SK-N-SH treated with all-trans-retinoic acid at 6 μM for 48 hours (cell line): ENCODE measurements at regions not wholly inside any gene's neighbourhood (a gene's known extent, or its start where the extent isn't known, plus 50 kb on each side); places are given as distances from the start of the nearest gene placed in this dataset.

Experiments
- ATAC-seq: fragments of 200-7000 bp; cut with Tn5 transposase; 3 replicates; pipeline ENCODE4 v1.9.1; 2020; ENCODE audit warnings: mild to moderate bottlenecking, moderate library complexity
- ARNTL ChIP-seq: fragments of 450-650 bp; formaldehyde crosslinking; IDR thresholded peaks from 2 replicates; pipeline ENCODE4 v1.5.0; 2020; ENCODE audit warnings: low read depth, mild to moderate bottlenecking, moderate library complexity, borderline replicate concordance
- CREB5 ChIP-seq: fragments of 250-450 bp; sonication (Bioruptor Pico); IDR thresholded peaks from 2 replicates; pipeline ENCODE4 v1.5.1; 2020; ENCODE audit warnings: low read depth, mild to moderate bottlenecking, moderate library complexity
- CSRNP3 ChIP-seq: fragments of 250-450 bp; sonication (Bioruptor Pico); IDR thresholded peaks from 2 replicates; pipeline ENCODE4 v1.5.1; 2021; ENCODE audit warnings: mild to moderate bottlenecking, moderate library complexity
- GLIS3 ChIP-seq: fragments of 250-450 bp; sonication (Bioruptor Pico); IDR thresholded peaks from 2 replicates; pipeline ENCODE4 v1.5.0; 2020; ENCODE audit warnings: mild to moderate bottlenecking, moderate library complexity
- ISL1 ChIP-seq: fragments of 250-450 bp; sonication (Bioruptor Pico); IDR thresholded peaks from 2 replicates; pipeline ENCODE4 v2.1.2; 2022; ENCODE audit warnings: mild to moderate bottlenecking, moderate library complexity
- OSR1 ChIP-seq: fragments of 250-450 bp; sonication (Bioruptor Pico); IDR thresholded peaks from 2 replicates; pipeline ENCODE4 v1.8.0; 2022; ENCODE audit warnings: moderate library complexity, mild to moderate bottlenecking, inconsistent platforms
- PATZ1 ChIP-seq: fragments of 250-450 bp; sonication (Bioruptor Pico); IDR thresholded peaks from 2 replicates; pipeline ENCODE4 v1.8.0; 2020; ENCODE audit warnings: mild to moderate bottlenecking, moderate library complexity, borderline replicate concordance
- POU6F1 ChIP-seq: fragments of 250-450 bp; sonication (Bioruptor Pico); IDR thresholded peaks from 2 replicates; pipeline ENCODE4 v1.8.0; 2021; ENCODE audit warnings: low read depth, mild to moderate bottlenecking, moderate library complexity, borderline replicate concordance
- PPARA ChIP-seq: fragments of 250-450 bp; sonication (Bioruptor Pico); IDR thresholded peaks from 2 replicates; pipeline ENCODE4 v1.5.0; 2020; ENCODE audit warnings: mild to moderate bottlenecking, borderline replicate concordance
- RARB ChIP-seq: fragments of 250-450 bp; sonication (Bioruptor Pico); IDR thresholded peaks from 2 replicates; pipeline ENCODE4 v1.8.0; 2021; ENCODE audit warnings: mild to moderate bottlenecking, moderate library complexity
- SNAI2 ChIP-seq: fragments of 250-450 bp; sonication (Bioruptor Pico); IDR thresholded peaks from 2 replicates; pipeline ENCODE4 v1.5.0; 2020; ENCODE audit warnings: mild to moderate bottlenecking, moderate library complexity
- TCF4 ChIP-seq: fragments of 250-450 bp; sonication (Bioruptor Pico); IDR thresholded peaks from 2 replicates; pipeline ENCODE4 v1.8.0; 2021; ENCODE audit warnings: mild to moderate bottlenecking, moderate library complexity, borderline replicate concordance
- TSHZ2 ChIP-seq: fragments of 250-450 bp; sonication (Bioruptor Pico); IDR thresholded peaks from 2 replicates; pipeline ENCODE4 v1.5.0; 2020; ENCODE audit warnings: mild to moderate bottlenecking, moderate library complexity
- ZC3H10 ChIP-seq: fragments of 250-450 bp; sonication (Bioruptor Pico); IDR thresholded peaks from 2 replicates; pipeline ENCODE4 v1.5.1; 2021; ENCODE audit warnings: mild to moderate bottlenecking, moderate library complexity
- ZFP3 ChIP-seq: fragments of 250-450 bp; sonication (Bioruptor Pico); IDR thresholded peaks from 2 replicates; pipeline ENCODE4 v1.5.0; 2020; ENCODE audit warnings: mild to moderate bottlenecking, moderate library complexity
- ZFP30 ChIP-seq: fragments of 450-650 bp; formaldehyde crosslinking; IDR thresholded peaks from 2 replicates; pipeline ENCODE4 v1.5.0; 2022; ENCODE audit warnings: mild to moderate bottlenecking, moderate library complexity
- ZNF8 ChIP-seq: fragments of 450-650 bp; formaldehyde crosslinking; IDR thresholded peaks from 2 replicates; pipeline ENCODE4 v1.5.0; 2020; ENCODE audit warnings: mild to moderate bottlenecking, moderate library complexity

GRCh38 chr10:91024541-91024940 lies 103.7 kb upstream of the ANKRD1 start:
- TF ChIP-seq ZFP30 (CRISPR knock-in tag), result no peak
- TF ChIP-seq RARB (CRISPR knock-in tag), result no peak
- no peak for TF ChIP-seq OSR1 (CRISPR knock-in tag)
- ATAC-seq, result no peak

GRCh38 chr10:91032611-91033206 lies 111.8 kb upstream of the ANKRD1 start:
- TF ChIP-seq CSRNP3 (CRISPR knock-in tag), result no peak
- no peak for TF ChIP-seq PATZ1 (CRISPR knock-in tag)
- TF ChIP-seq ARNTL, result no peak
- no peak for TF ChIP-seq SNAI2 (CRISPR knock-in tag)
- no peak for TF ChIP-seq ZFP30 (CRISPR knock-in tag)
- TF ChIP-seq TCF4 (CRISPR knock-in tag), result no peak
- TF ChIP-seq ZFP3 (CRISPR knock-in tag), result no peak
- TF ChIP-seq PPARA (CRISPR knock-in tag), result no peak
- no peak for TF ChIP-seq ZNF8 (CRISPR knock-in tag)
- no peak for TF ChIP-seq POU6F1 (CRISPR knock-in tag)
- ATAC-seq, result no peak

- ATAC-seq, result no peak
- TF ChIP-seq GLIS3 (CRISPR knock-in tag) (no peak), CREB5 (CRISPR knock-in tag) (no peak), TCF4 (CRISPR knock-in tag) (no peak), ZFP3 (CRISPR knock-in tag) (no peak), SNAI2 (CRISPR knock-in tag) (no peak), ISL1 (CRISPR knock-in tag) (no peak), ZC3H10 (no peak), TSHZ2 (no peak), POU6F1 (CRISPR knock-in tag) (no peak), ZNF8 (CRISPR knock-in tag) (no peak)
Measured at GRCh38 chr10:91033324-91033950, 112.5 kb upstream of the ANKRD1 start.
